DND-41 (cell line): ENCODE measurements at regions not wholly inside any gene's neighbourhood (a gene's known extent, or its start where the extent isn't known, plus 50 kb on each side); places are given as distances from the start of the nearest gene placed in this dataset.

Experiments
- ATAC-seq: fragments of 200-7000 bp; cut with Tn5 transposase; 3 replicates; pipeline ENCODE4 v1.9.1; 2021; ENCODE audit warnings: low read depth; ENCODE audit not compliant: insufficient read depth
- DNase-seq: peaks from one replicate; pipeline ENCODE4 v3.0.0-alpha.2; 2020
- H2AFZ ChIP-seq: 2 replicates; pipeline ENCODE4 v1.6.0; 2012; ENCODE audit warnings: low read depth, low read length
- H3K27ac ChIP-seq: 2 replicates; pipeline ENCODE4 v1.5.1; 2012; ENCODE audit warnings: low read length, inconsistent platforms
- H3K27me3 ChIP-seq: fragments of 200-600 bp; sonication (generic); 2 replicates; pipeline ENCODE4 v1.6.0; 2012; ENCODE audit warnings: low read length, mild to moderate bottlenecking, inconsistent platforms; ENCODE audit not compliant: insufficient read depth, poor library complexity
- H3K36me3 ChIP-seq: 2 replicates; pipeline ENCODE4 v1.5.1; 2012; ENCODE audit warnings: low read length, inconsistent platforms; ENCODE audit not compliant: insufficient read depth
- H3K4me1 ChIP-seq: 2 replicates; pipeline ENCODE4 v1.5.1; 2012; ENCODE audit warnings: mild to moderate bottlenecking, low read length; ENCODE audit not compliant: insufficient read depth
- H3K4me2 ChIP-seq: 2 replicates; pipeline ENCODE4 v1.6.0; 2012; ENCODE audit warnings: mild to moderate bottlenecking, moderate library complexity, low read length, inconsistent platforms; ENCODE audit not compliant: insufficient read depth
- H3K4me3 ChIP-seq, 2 experiments: fragments of 200-600 bp in 1 of 2; shearing (Covaris generic) in 1 of 2; 2 replicates each; pipeline ENCODE4 v1.5.1; 2012 to 2016; ENCODE audit warnings: inconsistent platforms in 2 of 2, low read length in 2 of 2, mild to moderate bottlenecking in 2 of 2, low read depth in 1 of 2, moderate library complexity in 1 of 2
- H3K79me2 ChIP-seq: 2 replicates; pipeline ENCODE4 v1.6.0; 2012; ENCODE audit warnings: low read length, inconsistent platforms; ENCODE audit not compliant: insufficient read depth
- H3K9ac ChIP-seq: 2 replicates; pipeline ENCODE4 v1.6.0; 2012; ENCODE audit warnings: low read depth, mild to moderate bottlenecking, inconsistent platforms, low read length, moderate library complexity
- H3K9me3 ChIP-seq: 2 replicates; pipeline ENCODE4 v1.5.1; 2012; ENCODE audit warnings: low read length, moderate library complexity, mild to moderate bottlenecking, inconsistent platforms; ENCODE audit not compliant: insufficient read depth, severe bottlenecking
- H4K20me1 ChIP-seq: 2 replicates; pipeline ENCODE4 v1.6.0; 2012; ENCODE audit warnings: low read length; ENCODE audit not compliant: insufficient read depth
- CTCF ChIP-seq: IDR thresholded peaks from 2 replicates; pipeline ENCODE4 v1.5.1; 2012; ENCODE audit warnings: borderline replicate concordance, low read length, moderate library complexity, mild to moderate bottlenecking; ENCODE audit not compliant: poor library complexity, severe bottlenecking; ENCODE audit errors: extremely low read depth
- EZH2 ChIP-seq: IDR thresholded peaks from 3 replicates; pipeline ENCODE4 v1.6.1; 2012; ENCODE audit warnings: borderline replicate concordance, low read depth, mild to moderate bottlenecking, moderate library complexity, low read length, inconsistent platforms; ENCODE audit not compliant: severe bottlenecking

DNA sequence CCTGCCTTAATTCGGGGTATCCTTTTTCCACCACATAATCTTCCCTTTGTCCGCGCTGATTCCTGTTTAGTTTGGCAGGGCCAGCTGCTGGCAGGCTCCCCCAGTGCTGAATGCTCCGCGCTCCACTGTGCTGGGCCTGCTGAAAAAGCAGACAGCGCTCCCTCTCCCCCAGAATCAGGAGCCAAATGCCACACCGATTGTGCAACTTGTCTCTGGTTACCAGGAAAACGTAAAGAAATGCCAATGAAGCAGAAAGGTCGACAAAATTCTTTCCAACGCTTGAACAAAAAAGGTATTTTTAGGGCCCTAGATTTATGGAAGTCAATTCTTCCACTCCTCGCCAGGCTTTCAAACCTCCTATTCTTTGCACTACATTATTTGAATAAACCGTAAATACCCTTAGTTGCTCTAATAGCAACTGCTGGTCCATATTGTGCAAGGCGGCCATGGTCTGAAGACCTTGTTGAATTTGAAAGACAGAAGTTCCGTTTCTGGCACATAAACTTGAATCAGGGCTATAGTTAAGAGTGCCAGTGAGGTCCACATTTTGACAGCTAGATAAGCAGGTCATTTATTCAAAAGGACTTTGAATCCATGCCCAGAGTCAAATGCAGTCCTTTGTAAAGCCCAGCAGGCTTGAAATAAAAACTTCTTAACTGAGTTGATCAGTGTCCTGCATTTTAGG is 206.7 kb upstream of the RFC3 start:
- H3K79me2 ChIP-seq, result no peaks in the 10 kb centered on the region
- H4K20me1 ChIP-seq, result no peaks in the 10 kb centered on the region
- H3K9me3 ChIP-seq, result no peaks in the 10 kb centered on the region
- H3K27me3 ChIP-seq, result no peaks in the 10 kb centered on the region
- no peak for ATAC-seq
- no peaks in the 10 kb centered on the region for H3K36me3 ChIP-seq
- no peak overlapping the region for H3K9ac ChIP-seq
- DNase-seq, result no peak
- H2AFZ ChIP-seq, result no peak overlapping the region
- H3K4me2 ChIP-seq, result no peak overlapping the region
- no peak overlapping the region for H3K27ac ChIP-seq
- no peaks in the 10 kb centered on the region for H3K4me1 ChIP-seq
- TF ChIP-seq EZH2, result no peak
- TF ChIP-seq CTCF, result no peak
- H3K4me3 ChIP-seq, result no peak overlapping the region

- ATAC-seq, result no peak
- no peak for DNase-seq
- Histone ChIP-seq H3K9me3 (no peaks in the 10 kb centered on the region), H3K27me3 (no peaks in the 10 kb centered on the region), H3K4me2 (no peak overlapping the region), H3K4me3 (no peak overlapping the region), H3K4me1 (no peaks in the 10 kb centered on the region), H3K36me3 (no peaks in the 10 kb centered on the region), H3K9ac (no peak overlapping the region), H4K20me1 (no peaks in the 10 kb centered on the region), H2AFZ (no peak overlapping the region), H3K27ac (no peak overlapping the region), H3K79me2 (no peaks in the 10 kb centered on the region)
- no peak for TF ChIP-seq EZH2
- no peak for TF ChIP-seq CTCF
Observed at GRCh38 chr13:33612641-33613638, 205.0 kb upstream of the RFC3 start.

GRCh38 chr13:33615436-33615835 is 202.5 kb upstream of the RFC3 start:
- Histone ChIP-seq H2AFZ (no peak overlapping the region), H3K9me3 (no peaks in the 10 kb centered on the region), H3K79me2 (no peaks in the 10 kb centered on the region), H4K20me1 (no peaks in the 10 kb centered on the region), H3K36me3 (no peaks in the 10 kb centered on the region), H3K4me3 (no peak overlapping the region), H3K4me2 (no peak overlapping the region), H3K4me1 (no peaks in the 10 kb centered on the region), H3K27ac (no peak overlapping the region), H3K27me3 (no peaks in the 10 kb centered on the region), H3K9ac (no peak overlapping the region)
- no peak for DNase-seq
- TF ChIP-seq CTCF (no peak), EZH2 (no peak)
- no peak for ATAC-seq
